Vagina (tissue), 2 donors: ENCODE measurements at regions not wholly inside any gene's neighbourhood (a gene's known extent, or its start where the extent isn't known, plus 50 kb on each side); places are given as distances from the start of the nearest gene placed in this dataset.
"Not testable (repeated sequence)": the region's sequence is repeated elsewhere in the genome, so short reads cannot be mapped to it uniquely, and the experiment has no call there.

Experiments used
- CTCF ChIP-seq, 3 experiments: fragments of 450-650 bp in 2 of 3; fragments of 200-600 bp in 1 of 3; sonication (generic) in 1 of 3; IDR thresholded peaks; one replicate each; pipeline ENCODE4 v1.5.1; 2017 to 2019; ENCODE audit warnings: antibody characterized with exemption in 3 of 3, mild to moderate bottlenecking in 2 of 3, moderate library complexity in 2 of 3
- POLR2A ChIP-seq, 2 donors: fragments of 450-650 bp; IDR thresholded peaks; one replicate each; pipeline ENCODE4 v1.6.1; 2017; ENCODE audit warnings: antibody characterized with exemption in 2 of 2, mild to moderate bottlenecking in 2 of 2, moderate library complexity in 2 of 2

GRCh38 chr2:91771604-91772003 is 3080.1 kb downstream of the RPIA start:
- not testable (repeated sequence) for TF ChIP-seq POLR2A, CTCF (IDR thresholded peaks at IDR 0.05)
